CD4-positive, alpha-beta T cell treated with Interleukin-10 for 1 hour (primary cell): ENCODE measurements at regions not wholly inside any gene's neighbourhood (a gene's known extent, or its start where the extent isn't known, plus 50 kb on each side); places are given as distances from the start of the nearest gene placed in this dataset.
"Not testable (repeated sequence)": the region's sequence is repeated elsewhere in the genome, so short reads cannot be mapped to it uniquely, and the experiment has no call there.

ENCODE experiments used
- DNase-seq: peaks from one replicate; pipeline ENCODE4 v3.0.0-alpha.2; 2020

DNA sequence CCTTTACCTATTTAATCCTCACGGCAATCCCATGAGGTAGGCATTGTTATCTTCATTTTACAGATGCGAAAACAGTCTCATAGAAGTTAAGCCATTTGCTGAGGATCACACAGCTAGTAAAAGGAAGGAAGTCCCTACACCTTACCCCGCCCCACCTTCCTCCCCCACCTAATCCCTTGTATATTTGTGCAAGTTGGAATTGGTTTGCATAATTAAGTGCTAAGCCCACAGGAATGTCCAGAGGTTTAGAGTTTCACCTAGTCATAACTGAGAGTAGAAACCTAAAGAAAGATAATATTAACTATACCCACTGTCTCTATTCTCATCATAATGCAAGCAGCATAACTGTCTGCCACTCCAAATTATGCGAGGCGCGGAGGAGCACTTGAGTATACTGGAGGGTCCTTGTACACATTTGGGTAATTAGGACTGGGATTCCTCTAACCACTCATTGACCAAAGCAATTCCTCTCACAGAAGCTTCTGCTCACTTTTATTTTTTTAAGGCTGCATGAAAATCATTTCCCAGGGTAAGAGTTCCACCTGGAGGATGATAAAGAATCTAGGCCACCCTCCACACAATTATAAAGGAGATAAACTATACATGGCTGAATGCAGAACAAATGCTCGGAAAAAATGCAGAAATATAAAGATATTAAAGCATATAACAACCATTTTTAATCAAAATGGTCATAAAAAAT is 199.9 kb downstream of the FAM181B start:
- no peak for DNase-seq

DNA sequence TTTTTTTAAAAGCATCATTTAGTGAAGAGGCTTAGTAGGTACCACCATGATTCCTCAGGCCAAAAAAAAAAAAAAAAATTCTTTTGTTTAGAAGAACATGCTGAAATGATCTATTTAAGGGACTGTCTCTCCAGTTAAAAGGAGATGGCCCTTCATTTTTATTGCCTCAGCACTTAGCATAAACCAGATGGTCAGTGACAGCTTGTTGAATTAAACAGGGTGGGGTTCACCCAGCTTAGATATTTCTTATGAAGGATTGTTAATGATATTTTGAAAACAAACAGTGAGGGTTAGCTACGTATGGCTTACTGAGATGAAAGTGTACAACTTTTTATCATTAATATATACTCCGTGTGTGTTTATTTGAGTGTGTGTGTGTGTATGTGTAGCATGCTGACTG is 203.7 kb downstream of the FAM181B start:
- DNase-seq = no peak

DNA sequence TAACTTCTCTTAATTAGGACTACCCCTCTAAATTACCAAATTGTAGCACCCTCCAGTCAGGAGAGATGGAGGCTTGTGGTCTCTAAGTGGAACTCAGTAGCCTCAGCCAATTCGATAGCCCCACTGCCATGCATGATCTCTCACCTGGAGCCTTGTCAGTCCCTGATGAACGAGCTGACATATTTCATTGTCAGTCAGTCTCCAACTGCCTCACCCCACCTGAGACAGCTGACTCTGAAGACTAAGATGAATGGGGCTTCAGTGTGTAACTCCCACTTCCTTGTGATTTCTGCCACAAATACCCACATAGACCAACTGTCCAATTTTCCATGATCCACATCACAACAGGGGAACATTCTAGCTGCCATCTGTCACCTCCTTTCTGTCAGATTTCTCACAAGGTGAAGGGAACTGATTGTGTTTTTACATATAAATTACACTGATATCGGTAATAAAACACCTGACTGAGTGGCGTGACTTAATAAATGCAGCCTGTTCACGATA is 206.5 kb downstream of the FAM181B start:
- no peak for DNase-seq

DNA sequence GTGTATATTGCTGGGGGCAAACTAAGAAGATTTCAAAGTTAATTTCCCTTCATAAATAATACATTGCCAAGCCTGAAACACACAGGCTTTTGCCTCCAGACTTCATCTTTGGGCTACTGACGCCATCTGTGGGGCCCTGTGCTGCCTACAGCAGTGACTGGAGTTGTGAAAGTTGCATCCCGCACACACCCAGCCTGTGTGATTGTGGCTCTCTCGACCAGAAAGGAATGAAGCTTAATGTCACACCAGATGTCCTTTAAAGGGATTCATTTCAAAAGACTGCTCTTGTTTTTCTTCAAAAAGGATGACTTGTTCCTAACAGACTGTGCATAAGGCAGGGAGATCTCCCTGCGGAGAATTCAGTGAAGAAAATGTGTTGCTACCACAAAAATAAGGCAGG is 210.5 kb downstream of the FAM181B start:
- DNase-seq = no peak

DNA sequence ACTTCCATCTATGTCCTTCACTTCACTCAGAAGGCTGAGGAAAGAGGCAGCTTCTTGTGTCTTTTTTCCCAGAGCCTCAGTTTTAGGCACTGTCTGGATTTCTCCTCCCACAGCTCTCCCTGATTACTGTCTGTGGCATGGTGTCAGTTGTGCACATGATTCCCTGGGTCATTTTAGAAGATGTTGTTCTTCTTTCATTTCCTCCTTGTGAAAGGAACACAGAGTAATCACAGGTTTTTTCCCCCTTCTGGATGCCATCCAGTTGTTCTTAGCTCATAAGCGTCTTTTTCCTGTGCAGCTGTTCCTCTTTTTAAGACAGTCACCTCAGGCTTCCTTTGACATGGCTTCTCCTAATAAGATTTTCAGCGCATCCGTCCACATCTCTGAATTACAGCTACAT is 212.2 kb downstream of the FAM181B start:
- DNase-seq = peak; percentile 2

DNA sequence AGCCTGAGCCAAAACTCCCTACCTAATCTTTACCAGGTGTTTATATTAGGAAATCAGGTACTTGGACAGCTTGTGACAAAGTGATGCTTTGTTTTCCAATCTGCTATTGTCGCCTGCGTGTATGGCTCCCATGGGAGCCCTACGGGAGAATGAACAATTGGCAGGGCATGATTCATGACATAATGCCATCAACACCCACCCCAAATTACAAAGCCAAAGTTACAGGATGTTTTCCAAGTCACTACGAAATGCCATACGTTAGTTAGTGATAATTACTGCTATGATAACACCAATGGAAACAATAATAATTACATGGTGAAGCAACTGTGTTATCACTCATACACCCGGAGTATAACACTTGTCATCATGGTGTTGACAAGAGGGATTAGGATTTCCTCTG is 226.4 kb downstream of the FAM181B start:
- DNase-seq = no peak

DNA sequence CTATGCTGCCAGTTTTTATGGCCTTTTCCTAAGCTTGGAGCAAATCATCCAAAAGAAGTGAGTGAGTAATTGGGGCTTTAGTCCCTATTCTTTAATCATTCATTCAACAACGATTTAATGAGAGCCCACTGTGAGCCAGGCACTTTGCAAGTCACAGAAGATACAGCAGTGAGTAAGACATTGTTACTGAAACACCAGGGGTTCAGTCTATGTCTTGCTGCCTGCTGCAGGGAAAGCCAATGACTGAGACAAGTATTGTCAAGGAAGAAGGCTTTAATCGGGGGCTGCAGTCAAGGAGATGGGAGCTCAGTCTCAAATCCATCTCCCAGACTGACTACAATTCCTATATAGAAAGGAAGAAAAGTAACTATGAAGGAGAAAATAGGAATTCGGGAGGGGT is 228.3 kb downstream of the FAM181B start:
- DNase-seq = no peak

DNA sequence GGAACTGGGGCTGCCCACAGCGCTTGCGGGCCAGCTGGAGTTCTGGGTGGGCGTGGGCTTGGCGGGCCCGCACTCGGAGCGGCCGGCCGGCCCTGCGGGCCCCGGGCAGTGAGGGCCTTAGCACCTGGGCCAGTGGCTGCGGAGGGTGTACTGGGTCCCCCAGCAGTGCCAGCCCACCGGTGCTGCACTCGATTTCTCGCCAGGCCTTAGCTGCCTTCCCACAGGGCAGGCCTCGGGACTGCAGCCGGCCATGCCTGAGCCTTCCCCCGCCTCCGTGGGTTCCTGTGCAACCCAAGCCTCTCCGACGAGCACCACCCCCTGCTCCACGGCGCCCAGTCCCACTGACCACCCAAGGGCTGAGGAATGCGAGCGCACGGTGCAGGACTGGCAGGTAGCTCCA is 232.5 kb downstream of the FAM181B start:
- not testable (repeated sequence) for DNase-seq

DNA sequence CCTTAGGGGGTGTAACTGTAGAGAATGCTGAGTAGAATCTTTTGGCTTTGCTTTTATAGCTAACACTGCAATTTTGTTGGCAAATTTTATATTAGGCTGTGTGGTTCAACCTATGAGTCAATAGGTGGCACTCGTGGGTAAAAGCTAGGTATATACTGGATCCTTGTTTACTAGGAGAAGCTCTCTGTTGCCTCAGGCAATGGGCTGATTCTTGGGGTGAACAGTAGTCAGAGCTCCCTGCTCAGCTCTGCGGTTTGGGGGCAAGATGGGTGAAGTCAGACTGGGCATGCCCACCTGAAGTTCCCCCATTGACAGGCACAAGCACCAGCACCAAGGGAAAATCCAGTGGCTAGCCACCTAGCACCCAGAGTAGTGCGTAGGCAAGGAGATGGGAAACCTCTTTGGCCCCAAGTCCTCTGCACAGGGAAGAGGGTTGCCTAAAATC is 238.7 kb downstream of the FAM181B start:
- no peak for DNase-seq

DNA sequence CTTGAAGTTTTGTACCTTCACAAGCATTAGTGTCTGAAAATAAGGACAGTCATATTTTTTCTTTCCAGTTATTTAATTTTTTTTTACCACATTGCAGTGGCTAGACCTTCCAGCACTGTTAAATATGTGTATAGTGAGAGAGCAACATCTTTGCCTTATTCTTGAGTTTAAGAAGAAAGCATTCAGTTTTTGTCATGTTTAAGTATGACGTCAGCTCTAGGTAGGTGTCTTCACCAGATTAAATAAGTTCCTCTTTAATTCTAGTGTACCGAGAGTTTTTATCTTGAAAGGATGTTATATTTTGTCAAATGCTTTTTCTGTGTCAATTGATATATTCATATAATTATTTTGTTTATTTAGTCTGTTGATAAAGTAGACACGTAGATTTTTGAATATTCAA is 258.8 kb downstream of the FAM181B start:
- no peak for DNase-seq

DNA sequence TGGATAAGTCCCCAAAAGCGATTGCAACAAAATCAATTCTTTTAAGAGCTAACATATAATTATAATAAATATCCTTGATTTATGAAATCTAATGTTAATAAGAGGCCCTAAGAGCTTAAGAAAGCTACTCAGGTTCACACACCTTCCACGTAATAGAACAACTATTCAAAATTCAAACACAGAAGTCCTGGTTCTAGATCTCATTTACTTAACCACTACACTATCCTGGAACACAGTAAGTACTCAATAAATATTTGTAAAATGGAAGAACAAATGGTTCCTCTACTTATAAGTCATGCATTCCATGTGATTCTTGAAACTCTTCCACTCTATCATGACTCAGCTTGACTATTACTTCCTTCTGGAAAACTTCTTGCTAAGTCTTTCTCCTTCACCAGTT is 268.2 kb downstream of the FAM181B start:
- DNase-seq = no peak

DNA sequence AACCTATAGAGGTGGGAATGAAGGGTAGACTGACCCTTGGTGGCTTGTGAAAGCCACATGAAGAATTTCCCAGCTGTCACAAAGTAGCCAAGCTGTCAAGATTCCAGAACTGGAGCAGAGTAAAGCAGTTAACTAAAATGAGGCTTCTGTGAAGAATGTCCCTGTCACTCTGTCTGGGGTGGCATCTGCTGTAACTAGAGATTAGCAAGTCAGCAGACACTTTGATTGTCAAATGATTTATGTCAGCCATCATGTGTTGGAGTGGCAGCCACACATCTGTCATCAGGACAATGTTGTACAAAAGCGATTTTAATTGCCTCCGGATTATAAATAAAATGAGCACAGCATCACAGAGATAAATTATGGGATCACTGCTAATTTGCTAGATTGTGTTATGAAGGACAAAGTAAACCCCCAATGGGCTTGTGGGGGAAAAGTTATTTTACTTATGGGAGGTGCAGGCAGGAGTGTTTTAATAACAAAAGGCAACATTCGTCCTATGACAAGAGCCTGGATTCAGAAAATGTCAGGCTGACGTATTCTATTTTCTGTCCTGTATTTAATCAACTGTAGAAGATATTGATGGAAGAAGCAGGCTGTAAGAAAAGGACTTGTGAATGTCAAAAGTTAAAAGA is 270.9 kb downstream of the FAM181B start:
- DNase-seq = no peak

DNA sequence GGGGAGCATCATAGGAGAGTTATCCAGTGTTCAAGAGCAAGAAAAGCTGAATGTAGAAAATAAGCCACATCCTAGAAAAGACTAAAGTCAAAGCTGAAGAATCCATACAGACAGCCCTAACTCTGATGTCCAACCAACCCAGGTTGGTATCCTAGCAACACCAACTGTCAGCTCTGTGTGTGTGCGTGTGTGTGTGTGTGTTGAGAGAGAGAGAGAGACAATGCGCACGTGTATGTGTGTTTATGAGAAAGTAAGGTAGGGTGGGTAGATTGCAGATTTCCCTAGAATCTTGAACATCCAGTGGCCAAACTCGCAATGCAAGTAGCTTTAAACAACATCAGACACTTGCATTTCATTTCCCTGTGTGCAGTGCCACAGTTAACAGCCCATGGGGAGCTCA is 274.9 kb downstream of the FAM181B start:
- no peak for DNase-seq

DNA sequence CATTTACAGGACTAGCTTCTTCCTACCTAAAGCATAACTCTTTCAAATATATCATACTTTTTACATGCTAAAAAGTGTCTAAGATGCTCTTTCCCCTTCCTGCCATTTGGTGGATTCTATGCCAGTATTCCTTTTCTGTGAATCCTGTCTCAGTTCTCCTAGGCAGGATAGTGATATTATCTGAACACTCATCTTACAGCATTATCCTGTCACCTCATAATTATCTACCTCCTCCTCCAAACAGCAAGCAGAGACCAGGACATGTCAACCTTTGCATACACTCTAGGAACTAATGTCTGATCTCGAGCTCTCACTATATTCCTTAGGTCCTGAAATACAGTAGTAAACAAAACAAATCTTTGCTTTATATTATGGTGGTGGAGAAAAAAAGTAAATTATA is 275.5 kb downstream of the FAM181B start:
- no peak for DNase-seq

DNA sequence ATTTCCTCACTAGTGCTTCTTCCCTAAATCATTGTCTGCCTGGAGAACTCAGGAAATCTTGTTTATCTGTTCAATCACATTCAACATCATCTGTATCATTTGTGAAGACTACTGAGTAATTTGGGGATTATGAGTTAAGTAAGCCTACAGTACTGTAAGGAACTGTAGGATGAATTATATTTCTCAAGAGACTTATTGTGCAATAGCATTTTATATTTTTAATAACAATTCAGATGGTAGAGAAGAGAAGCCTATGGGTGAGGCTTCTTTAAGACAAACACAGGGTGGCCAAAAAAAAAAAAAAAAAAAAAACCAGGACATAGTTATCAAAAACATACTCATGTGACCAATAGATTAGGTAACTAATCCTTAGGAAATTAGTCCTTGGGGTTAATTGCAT is 282.7 kb downstream of the FAM181B start:
- DNase-seq = no peak

DNA sequence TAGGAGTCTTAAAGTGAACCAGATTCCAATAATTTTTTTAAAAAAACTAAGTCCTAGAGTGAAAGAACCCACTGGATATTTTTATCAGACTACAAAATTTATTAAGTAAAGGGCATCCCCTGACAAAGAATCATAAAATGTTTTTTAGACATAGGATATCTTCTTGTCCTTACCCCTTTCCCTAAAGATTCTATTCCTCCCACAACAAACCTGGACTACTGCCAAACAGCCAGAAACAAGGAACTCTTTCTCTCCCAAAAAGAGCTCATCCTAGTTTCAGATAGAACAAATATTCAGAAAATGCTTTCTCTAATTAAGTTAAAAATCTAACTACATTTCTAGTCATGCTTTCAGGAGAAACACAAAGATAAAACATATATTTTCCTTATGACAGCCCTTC is 327.1 kb downstream of the FAM181B start:
- DNase-seq = no peak

DNA sequence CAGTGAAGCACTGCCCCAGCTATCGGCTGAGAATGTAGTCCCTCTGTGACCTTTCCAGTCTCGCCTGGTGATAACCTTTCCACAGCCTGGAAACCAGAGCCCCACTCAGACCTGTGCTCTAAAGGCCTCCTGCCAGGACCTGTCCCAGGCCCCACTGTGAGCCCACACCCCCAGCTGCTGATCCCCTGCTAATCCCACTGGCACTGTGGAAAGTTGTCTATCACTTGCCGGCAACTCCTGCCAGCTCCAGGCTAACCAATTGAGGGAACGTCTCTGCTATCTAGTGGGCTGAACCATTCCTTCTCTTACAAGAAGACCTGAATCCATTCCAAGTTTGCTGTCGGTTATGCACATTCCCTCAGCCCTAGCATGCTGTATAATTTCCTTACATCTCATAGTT is 328.2 kb downstream of the FAM181B start:
- no peak for DNase-seq

DNA sequence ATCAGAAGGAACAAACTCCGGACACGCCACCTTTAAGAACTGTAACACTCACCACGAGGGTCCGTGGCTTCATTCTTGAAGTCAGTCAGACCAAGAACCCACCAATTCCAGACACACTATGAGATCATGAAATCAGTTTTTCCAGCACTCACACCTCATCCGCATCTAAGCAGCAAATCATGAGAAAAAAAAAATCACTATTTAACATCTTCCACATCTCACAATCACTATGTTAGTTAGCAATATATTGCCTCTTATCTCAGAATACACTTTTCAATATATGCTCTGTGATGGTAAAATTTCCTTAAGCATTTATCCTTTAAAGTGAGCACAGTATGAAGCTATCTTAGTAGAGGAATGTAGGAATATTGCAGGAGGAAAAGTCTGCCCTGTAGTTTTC is 328.7 kb downstream of the FAM181B start:
- no peak for DNase-seq

DNA sequence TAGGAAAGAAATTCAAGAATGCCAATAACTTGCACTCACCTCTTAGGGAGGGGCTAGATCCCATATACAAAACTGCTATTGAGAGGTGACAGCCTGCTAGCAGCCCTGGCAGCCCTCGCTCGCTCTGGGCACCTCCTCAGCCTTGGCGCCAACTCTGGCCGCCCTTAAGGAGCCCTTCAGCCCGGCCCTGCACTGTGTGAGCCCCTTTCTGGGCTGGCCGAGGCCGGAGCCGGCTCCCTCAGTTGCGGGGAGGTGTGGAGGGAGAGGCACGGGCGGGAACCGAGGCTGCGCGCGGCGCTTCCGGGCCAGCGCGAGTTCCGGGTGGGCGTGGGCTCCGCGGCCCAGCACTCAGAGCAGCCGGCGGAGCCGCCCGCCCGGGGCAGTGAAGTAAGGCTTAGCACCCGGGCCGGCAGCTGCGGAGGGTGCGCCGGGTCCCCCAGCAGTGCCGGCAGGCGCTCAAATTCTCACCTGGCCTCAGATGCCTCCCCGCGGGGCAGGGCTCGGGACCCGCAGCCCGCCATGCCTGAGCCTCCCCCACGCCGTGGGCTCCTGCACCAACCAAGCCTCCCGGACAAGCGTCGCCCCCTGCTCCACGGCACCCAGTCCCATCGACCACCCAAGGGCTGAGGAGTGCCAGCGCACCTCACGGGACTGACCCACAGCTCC is 329.9 kb downstream of the FAM181B start:
- no peak for DNase-seq

DNA sequence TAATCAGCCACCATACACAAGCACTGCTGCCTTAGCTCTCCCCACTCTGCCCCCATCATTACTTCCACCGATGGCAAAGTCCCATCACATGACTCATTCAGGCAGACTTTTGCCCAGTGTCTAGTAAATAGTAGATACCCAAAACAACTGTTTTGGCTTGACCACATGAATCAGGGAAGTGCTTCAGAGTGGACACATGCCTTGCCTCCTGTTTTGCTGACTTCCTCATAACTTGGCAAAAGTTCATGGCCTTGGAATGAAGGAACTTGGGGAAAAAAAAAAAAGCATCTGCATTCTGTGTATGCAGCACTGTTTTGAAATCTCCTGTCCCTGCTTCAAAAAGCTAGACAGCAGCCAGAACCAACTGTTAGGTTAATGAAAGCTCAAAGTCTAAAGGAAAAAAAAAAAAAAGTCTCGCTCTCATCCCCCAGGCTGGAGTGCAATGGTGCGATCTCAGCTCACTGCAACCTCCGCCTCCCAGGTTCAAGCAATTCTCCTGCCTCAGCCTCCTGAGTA is 335.3 kb downstream of the FAM181B start:
- no peak for DNase-seq

DNA sequence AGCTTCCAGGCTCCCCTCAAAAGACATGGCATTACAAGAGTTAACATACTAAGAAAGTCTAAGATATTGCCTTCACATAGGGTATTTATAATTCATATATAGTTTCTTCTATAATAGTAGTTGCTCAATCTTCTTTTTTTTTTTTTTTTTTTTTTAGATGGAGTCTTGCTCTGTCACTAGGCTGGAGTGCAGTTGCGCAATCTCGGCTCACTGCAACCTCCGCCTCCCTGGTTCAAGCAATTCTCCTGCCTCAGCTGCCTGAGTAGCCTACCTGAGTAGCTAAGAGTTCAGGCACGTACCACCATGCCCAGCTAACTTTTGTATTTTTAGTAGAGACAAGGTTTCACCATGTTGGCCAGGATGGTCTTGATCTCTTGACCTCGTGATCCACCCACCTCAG is 337.0 kb downstream of the FAM181B start:
- not testable (repeated sequence) for DNase-seq

DNA sequence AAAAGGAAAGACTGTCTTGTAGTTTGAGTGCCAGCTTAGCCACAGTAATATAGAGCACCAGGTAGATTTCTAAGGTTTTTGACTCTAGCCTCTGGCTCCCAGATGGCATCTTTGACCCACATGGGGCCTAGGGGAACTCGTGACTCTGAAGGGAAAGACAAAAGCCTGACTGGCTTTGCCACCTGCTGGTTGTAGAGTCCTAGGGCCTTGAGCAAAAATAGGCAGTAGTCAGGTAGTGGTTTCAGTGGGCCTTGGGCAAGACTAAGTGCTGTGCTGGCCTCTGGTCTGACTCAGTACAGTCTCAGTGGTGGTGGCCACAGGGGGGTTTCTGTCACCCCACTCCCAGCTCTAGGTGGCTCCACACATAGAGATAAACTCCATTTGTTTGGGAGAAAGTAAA is 349.4 kb downstream of the FAM181B start:
- DNase-seq = no peak

DNA sequence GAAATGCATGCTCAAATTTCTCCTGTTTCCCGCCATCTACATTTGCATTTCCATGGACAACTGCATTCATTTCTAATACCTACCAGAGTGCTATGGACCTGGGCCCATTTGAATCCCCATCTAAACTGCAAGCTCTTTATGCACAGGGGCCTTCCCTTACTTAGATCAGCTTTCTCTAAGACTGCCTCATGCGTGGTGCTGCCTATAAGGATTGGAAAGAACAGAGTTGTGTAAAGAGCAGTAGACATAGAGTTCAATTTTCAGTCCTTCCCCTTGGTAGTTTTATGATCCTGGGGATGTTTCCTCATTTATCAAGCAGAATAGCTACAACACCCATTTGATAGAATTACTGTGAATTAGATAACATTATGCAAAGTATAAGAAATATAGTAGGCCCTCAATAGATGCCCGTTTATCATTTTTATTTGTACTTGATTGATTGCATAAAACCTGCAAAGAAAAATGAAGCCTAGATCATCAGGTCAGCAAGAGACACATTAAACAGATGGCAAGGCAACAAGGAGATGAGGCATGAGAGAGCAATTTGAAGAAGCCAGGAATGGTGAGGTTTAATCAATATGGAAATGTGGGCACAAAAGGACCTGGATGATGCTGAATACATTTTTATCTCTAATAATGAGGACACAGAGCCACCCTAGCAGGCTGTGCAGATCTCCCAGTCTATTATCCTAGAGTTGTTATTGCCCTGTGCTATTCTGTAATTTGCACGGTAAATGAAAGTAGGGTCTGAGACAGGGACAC is 359.7 kb downstream of the FAM181B start:
- DNase-seq = no peak
